Thyroid gland (tissue), 4 donors: ENCODE measurements at regions not wholly inside any gene's neighbourhood (a gene's known extent, or its start where the extent isn't known, plus 50 kb on each side); places are given as distances from the start of the nearest gene placed in this dataset.

ENCODE experiments used
- CTCF ChIP-seq, 6 experiments: fragments of 200-600 bp in 3 of 6; fragments of 450-650 bp in 3 of 6; sonication (generic) in 3 of 6; IDR thresholded peaks; one replicate each; pipeline ENCODE4 v1.5.1; 2016 to 2019; ENCODE audit warnings: antibody characterized with exemption in 6 of 6, mild to moderate bottlenecking in 2 of 6, inconsistent platforms in 1 of 6, moderate library complexity in 1 of 6
- POLR2A ChIP-seq, 2 donors: fragments of 450-650 bp; IDR thresholded peaks; one replicate each; pipeline ENCODE4 v1.6.1; 2017; ENCODE audit warnings: antibody characterized with exemption in 2 of 2, mild to moderate bottlenecking in 2 of 2, moderate library complexity in 1 of 2

DNA sequence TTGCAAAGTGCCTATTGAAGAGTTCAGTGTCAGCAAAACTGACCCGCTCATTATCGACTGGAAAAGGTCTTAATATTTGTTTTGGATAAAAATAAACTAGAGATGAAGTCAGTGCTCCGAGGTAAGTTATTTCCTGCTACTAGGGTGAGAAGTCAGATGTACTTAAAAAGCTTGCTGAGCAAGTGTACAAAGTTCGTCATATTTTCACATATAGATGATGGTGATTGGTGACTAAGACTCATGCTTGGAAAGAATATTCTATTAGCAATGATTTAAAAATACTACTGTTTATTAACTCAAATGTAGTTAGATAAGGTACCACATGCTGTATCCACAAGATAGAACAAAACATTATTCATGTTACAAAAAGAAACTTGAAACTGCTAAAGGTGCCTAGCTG is 643.7 kb downstream of the GABRG2 start:
- no peak for TF ChIP-seq CTCF (IDR thresholded peaks at IDR 0.05)
- no peak for TF ChIP-seq POLR2A (IDR thresholded peaks at IDR 0.05)
